Inflammatory macrophage treated with lipopolysaccharide for 1 hour (primary cell): ENCODE measurements at regions not wholly inside any gene's neighbourhood (a gene's known extent, or its start where the extent isn't known, plus 50 kb on each side); places are given as distances from the start of the nearest gene placed in this dataset.
"Not testable (repeated sequence)": the region's sequence is repeated elsewhere in the genome, so short reads cannot be mapped to it uniquely, and the experiment has no call there.

Source experiments
- DNase-seq, 2 donors: peaks; one replicate each; pipeline ENCODE4 v3.0.0-alpha.2; 2020 to 2022

DNA sequence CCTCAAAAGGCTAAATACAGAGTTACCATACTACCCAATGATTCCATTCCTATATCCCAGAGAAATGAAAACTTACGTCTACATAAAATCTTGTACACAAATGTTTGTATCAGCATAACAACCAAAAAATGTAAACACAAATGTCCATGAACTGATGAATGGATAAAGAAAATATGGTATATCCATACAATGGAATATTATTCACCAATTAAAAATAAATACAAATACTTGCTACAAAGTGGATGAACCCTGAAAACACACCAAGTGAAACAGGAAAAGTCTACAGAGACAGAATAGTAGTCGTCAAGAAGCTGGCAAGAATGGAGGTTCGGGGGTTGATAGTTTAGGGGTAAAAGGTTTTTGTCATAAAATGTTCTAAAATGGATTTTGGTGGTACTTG is 54.0 kb upstream of the ANKRD28 start:
- DNase-seq = no peak

DNA sequence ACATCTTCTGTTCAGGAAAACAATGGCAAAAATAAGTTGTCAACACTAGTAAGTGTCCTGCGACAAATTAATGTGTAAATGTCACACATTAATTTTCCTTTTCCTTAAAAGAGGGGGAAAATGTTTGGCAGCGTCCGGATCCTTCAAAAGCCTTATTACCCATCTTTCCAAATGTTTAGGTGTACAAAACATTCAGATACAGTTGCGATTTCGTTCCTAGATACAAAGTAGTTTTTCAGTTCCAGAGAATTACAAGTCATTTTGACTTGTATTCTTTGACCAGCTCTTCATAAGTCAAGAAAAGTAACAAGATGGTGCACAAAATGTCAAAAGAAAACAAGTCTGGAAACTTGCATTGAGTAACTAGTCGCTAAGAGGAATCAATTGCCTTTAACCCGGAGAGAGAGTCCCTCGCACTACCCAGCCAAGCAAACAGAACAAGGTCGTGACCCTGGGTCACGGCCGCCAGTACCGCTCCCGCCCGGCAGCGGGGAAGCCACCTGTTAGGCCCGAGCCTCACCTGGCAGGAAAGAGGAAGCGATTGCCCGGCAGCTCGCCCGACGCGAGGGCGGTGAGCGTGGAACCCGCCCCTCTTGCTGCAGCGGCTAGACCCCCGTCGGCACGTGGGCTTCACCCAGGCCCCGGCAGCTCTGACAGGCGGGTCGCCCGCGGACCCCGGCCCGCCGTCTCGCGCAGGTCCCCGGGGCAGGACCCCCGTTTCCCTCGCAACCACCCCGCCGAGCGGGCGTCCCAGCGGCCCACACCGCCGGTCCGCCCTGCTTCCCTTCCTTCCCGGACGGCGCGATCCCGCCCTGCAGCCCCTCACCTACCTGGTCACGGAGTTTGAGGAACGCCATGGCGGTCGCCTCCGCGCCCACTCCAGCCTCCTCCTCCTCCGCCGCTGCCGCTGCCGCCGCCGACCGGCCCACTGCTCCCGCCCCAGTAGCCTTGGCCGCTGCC is 61.0 kb upstream of the ANKRD28 start:
- peak in 1 of 2 donors; percentile 15 for DNase-seq

DNA sequence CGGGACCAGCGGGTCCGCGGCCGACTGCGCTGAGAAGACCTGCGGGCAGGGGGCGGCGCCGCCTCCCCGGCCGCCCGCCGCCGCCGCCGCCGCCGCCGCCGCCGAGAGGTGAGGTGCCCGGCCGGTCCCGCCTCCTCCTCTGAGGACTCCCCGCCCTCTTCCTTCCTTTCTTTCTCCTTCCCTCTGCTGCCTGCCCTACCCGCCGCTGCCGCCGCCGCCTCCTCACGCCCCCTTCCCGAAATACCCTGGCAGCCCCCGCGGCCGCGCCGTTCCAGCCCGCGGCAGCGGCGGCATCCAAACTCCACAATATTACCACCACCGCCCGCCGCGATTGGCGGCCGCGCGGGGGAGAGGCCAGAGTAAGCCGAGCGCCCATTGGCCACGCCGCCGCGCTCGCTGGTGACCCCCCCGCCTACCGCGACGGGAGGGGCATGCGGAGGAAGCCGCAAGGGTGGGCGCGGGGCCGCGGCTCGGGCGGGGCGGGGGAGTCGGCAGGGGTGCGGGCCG is 61.8 kb upstream of the ANKRD28 start:
- peak; percentile 54 to 80 for DNase-seq

DNA sequence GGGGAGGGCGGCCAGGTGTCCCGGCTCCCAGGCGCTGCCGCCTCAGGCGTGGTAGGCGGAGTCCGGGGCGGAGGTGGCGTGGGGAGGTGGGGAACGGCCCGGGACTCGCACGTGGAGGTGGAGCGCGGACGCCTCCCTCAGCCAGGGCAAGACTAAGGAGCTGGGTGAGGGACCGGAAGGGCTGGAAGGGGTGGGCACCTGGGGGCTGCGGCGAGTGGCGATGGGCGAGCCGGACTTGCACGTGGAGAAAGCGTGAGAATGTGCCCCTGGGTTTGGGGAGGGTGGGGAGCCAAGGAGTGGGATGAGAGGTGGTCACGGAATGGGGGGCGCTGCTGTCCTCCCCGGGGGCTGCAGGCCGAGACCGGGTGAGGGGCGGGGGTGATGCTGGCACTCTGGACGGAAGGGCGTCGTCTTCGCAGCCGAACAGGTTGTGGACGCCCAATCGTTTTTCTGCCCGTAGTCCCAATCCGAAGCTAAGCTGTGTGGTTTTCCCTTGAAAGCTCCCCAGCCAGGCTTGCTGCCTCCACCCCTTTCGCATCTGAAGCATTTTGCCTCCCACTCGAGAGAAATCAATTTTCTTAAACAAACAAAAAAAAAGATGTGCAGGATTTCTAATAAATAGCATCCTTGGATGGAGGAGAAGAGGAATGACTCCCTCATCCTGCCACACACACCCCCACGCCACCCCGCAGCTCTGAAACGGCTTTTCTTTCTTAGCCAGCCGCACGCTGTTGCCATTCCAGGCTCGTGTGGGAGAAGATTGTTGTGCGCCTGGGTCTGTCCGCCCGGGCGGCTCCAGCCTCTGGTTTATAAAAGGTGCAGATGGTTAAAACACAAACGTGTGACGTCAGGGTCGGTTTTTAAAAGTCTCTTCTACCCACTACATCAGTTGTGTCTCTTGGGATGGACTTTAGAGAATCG is 62.5 kb upstream of the ANKRD28 start:
- DNase-seq = no peak

GRCh38 chr3:15861163-15861562 is 63.4 kb upstream of the ANKRD28 start:
- no peak for DNase-seq

- DNase-seq = no peak
These were observed 75.0 kb upstream of the ANKRD28 start for GRCh38 chr3:15872807-15873206.

DNA sequence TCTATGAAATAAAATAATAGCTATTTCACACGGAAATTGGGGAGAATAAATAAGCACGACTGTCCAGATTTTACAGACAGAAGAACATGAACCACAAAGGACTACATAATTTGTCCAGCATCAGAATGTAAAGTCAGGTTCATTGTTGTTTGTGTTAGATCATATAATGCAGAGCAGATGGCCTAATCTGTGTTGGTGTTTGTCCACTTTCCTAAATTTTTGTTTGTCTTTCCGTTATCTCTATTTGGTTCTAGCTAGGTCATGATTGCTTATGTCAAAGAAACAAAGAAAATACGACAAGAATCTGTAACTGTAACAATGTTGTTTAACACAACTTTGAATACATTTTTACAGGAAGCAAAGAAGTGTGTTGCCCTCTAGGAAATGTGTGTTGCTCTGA is 75.6 kb upstream of the ANKRD28 start:
- no peak for DNase-seq

GRCh38 chr3:15875016-15875689 is 77.4 kb upstream of the ANKRD28 start:
- no peak for DNase-seq

DNA sequence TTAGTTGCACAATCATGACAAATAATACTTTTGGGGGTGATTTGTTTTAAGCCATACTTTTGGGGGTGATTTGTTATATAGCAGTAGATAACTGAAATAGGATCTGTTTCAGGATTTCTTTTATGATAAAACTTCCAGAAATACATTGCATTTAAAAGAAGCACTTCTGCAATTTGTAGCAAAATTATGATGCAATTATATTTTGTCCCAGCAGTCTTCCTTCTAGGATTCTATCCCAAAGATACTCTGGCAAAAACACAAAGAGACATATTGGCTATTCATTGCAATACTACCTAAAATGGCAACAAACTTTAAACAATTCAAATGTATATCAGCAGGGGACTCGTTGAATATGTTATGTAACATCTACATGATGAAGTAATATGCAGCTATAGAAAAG is 78.9 kb upstream of the ANKRD28 start:
- no peak for DNase-seq

DNA sequence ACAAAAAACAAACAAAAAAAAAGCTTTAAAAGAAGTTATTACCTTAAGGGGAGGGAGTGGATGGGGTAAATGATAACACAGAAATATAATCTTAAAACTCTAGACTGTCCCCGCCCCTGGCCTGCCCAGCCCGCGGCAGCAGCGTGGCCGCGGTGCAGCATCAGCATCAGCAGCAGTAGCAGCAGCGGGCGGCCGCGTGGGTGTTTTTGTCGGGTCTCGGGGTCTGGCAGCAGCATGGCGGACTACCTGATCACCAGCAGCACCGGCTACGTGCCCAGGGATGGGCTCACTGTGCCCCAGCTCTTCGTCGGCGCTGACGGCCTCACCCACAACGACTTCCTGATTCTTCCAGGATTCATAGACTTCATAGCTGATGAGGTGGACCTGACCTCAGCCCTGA is 80.0 kb upstream of the ANKRD28 start:
- no peak for DNase-seq

DNA sequence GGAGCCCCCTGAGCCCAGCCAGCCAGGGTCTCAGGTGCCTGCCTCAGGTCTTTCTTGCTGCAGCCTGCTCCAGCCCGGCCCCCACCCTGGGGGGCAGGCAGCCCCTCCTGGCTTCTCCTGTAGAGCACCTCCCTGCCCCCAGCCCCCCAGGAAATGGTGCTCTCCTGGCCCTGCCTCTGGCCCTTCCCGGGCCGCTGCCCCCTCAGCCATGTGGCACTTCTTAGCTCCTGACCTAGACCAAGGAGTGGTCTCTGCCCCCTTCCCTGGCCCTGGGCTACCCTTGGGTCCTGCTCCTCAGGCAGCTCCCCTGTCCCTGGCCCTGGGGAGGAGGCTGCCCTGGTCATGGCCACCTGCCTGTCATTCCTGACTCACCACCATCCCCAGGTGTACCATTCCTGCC is 82.0 kb upstream of the ANKRD28 start:
- DNase-seq = not testable (repeated sequence)

DNA sequence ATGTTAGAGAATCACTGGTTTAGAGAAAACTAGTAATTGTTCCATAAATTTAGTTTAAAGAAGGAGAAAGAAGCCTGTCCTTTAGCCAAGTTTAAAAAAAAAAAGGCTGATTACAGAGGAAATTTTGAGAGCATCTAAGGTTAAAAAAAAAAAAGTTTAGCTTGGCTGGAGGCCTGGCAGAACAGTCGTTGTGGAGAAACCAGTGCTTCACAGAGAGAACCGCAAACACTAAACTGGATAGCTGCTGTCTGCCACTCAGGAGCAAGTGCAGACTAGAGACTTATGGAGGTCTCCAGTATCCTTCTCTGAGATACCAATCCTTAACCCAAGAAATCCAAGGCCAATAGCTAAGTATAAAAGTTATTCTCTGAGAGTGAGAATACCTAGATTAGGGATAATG is 84.8 kb upstream of the ANKRD28 start:
- no peak for DNase-seq

DNA sequence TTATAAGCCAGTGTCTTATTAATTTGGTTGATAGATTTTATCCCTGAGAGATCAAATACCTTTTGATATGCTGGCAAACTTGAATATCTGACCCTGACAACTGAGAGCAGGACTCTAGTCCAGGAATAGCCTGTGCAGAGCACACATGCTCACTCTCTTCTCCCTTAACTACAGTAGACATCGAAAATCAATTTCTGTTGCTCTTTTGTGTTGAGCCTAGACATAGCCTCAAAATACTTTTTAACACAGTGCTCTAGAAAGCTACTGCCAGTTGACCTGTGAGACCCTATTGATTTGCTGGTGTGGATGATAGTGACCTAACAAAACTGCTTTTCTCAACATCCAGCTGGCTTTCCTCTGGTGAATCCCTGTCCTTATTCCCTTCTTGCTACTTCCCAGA is 86.4 kb upstream of the ANKRD28 start:
- DNase-seq = no peak

- DNase-seq = no peak
These were observed 88.7 kb upstream of the ANKRD28 start for GRCh38 chr3:15886521-15886920.

DNA sequence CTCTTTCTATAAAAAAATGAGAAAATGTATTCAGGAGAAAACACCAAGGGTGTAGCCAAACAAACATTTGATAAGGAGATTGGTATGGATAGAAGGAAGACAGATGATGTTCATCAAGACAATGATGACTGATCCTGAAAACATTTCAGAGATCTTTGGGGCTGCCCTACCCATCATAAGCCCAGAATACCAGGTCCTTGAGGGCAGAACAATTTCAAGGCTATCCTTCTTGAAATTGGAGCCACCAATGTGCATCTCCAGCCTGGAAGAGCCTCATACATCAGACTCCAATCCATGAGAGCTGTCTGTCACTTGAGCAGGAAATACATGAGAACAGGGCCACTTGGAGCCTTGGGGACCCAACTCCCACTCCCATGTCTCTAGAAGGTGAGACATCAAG is 89.5 kb upstream of the ANKRD28 start:
- no peak for DNase-seq

DNA sequence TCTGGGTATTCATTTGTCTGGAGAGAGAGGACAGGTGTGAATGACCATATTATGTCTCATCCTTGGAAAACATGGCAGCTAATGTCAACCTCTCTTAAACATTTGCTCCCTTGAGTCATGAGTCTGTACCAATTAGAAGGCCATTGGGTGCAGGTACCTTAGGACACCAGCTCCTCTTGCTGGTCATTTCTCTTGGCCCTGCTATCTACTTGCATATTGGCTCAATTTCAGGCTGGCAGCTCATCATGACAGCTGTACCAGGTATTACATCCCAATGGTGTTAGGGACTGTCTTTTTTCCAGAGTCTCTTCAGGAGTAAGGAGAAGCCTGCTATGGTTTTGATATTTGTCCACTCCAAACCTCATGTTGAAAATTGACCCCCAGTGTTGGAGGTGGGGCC is 92.2 kb upstream of the ANKRD28 start:
- no peak for DNase-seq

DNA sequence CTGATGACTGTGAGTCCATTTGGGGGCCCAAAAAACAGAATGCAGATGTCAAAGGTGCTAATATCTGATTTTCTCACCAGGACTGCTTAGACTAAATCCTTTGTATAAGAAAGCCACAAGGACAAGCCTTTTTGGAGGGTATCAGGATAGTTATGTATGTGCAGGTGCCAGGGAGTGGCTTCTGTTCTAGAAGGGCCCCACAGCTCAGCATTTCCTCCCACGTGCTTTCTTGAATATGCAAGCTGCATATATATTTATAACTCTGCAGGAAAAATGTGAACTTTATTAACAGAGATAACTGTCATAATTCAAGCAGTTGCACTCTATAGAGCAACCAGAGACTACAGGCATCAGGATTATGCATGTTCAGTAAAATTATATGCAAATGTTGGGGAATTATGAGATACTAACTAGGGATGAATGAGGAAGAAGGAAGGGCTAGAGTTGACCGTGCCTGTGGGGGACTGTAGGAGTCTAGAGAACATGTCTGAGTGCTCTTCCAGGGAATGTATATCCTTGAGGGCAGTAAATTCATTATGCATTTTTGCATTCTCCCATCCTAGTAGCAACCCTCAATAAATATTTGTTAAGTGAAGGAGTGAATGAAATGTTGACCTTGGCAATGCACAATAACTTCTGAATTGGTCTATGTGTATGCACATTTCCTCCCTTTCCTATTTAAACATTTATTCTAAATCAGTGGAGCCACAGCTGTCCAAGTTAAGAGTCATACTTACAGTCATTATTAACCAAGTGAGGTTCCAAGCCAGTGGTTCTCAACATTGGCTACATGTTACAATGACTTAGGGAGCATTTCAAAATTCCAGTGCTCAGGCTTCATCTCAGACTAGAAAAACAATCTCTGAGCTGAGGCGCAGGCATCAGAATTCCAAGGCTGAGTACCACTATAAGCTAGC is 94.8 kb upstream of the ANKRD28 start:
- no peak for DNase-seq

- DNase-seq = no peak
These were observed 96.6 kb upstream of the ANKRD28 start for GRCh38 chr3:15894382-15894781.

GRCh38 chr3:15896500-15896899 is 98.7 kb upstream of the ANKRD28 start:
- no peak for DNase-seq

- no peak for DNase-seq
These were observed 101.6 kb upstream of the ANKRD28 start for GRCh38 chr3:15899388-15899787.

- DNase-seq = no peak
These were observed 105.4 kb upstream of the ANKRD28 start for GRCh38 chr3:15903164-15903563.
